Neutrophil (primary cell): ENCODE measurements at regions not wholly inside any gene's neighbourhood (a gene's known extent, or its start where the extent isn't known, plus 50 kb on each side); places are given as distances from the start of the nearest gene placed in this dataset.

ENCODE experiments used
- H3K27ac ChIP-seq: fragments of 200-600 bp; sonication (generic); 2 replicates; pipeline ENCODE4 v1.5.1; 2016; ENCODE audit warnings: mild to moderate bottlenecking, moderate library complexity
- H3K27me3 ChIP-seq: fragments of 200-600 bp; sonication (generic); 2 replicates; pipeline ENCODE4 v1.6.0; 2016; ENCODE audit warnings: mild to moderate bottlenecking
- H3K36me3 ChIP-seq: fragments of 200-600 bp; sonication (generic); 2 replicates; pipeline ENCODE4 v1.5.1; 2017
- H3K4me1 ChIP-seq, 2 experiments: fragments of 200-600 bp in 1 of 2; sonication (generic) in 1 of 2; 1 replicate in 1 of 2; 2 replicates in 1 of 2; pipeline versions ENCODE4 v1.5.1 to v1.6.1; 2013 to 2016; ENCODE audit warnings: low read depth in 1 of 2, low read length in 1 of 2, mild to moderate bottlenecking in 1 of 2, moderate library complexity in 1 of 2; ENCODE audit not compliant: control insufficient read depth in 1 of 2, insufficient read depth in 1 of 2
- H3K4me3 ChIP-seq, 2 experiments: fragments of 200-600 bp in 1 of 2; sonication (generic) in 1 of 2; 1 replicate in 1 of 2; 2 replicates in 1 of 2; pipeline ENCODE4 v1.5.1; 2013 to 2016; ENCODE audit warnings: low read depth in 1 of 2, low read length in 1 of 2, mild to moderate bottlenecking in 1 of 2, moderate library complexity in 1 of 2
- H3K9me3 ChIP-seq: fragments of 200-600 bp; sonication (generic); 2 replicates; pipeline ENCODE4 v1.5.1; 2016
- CTCF ChIP-seq: fragments of 200-600 bp; sonication (generic); IDR thresholded peaks from 2 replicates; pipeline ENCODE4 v1.5.1; 2016; ENCODE audit warnings: antibody characterized with exemption

DNA sequence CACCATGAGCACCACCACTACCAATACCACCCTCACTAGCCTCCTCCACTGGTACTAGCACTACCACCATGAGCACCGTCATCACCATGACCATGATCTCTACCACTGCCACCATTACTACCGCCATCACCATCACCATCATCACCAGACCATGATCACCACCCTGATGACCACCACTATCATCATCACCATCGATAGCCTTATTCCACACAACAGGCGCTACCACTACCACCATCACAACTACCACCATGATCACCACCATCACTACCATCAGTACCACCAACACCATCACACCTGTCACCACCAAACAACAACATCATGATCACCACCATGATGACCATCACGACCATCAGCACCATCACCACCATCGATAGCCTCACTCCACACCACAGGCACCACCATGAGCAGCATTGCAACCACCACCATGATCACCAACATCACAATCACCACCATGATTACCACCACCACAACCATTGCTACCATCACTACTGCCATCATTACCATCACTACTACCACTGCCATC lies 56.6 kb upstream of the CASZ1 start:
- Histone ChIP-seq H3K36me3 (no peaks in the 10 kb centered on the region), H3K27ac (no peak overlapping the region), H3K27me3 (no peaks in the 10 kb centered on the region), H3K4me3 (no peak overlapping the region), H3K4me1 (no peaks in the 10 kb centered on the region), H3K9me3 (no peaks in the 10 kb centered on the region)
- TF ChIP-seq CTCF: no peak

DNA sequence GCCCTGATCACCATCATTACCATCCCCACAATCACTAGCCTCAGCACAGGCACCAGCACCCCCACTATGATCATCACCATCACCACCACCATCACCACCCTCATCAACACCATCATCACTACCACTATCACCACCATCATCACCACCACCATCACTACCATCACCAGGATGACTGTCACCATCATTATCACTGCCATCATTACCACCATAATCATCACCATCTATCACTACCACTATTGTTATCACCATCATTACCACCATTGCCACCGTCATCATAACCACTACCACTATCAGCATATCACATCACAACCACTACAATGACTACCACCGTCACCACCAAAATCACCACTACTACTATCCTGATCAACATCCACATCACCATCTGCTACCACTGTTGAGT lies 57.3 kb upstream of the CASZ1 start:
- Histone ChIP-seq H3K9me3 (no peaks in the 10 kb centered on the region), H3K36me3 (no peaks in the 10 kb centered on the region), H3K27ac (no peak overlapping the region), H3K27me3 (no peaks in the 10 kb centered on the region), H3K4me1 (no peaks in the 10 kb centered on the region), H3K4me3 (no peak overlapping the region)
- no peak for TF ChIP-seq CTCF

GRCh38 chr1:10854856-10855459 lies 58.5 kb upstream of the CASZ1 start:
- Histone ChIP-seq H3K27ac (no peak overlapping the region), H3K9me3 (no peaks in the 10 kb centered on the region), H3K4me3 (no peak overlapping the region), H3K36me3 (no peaks in the 10 kb centered on the region), H3K4me1 (no peaks in the 10 kb centered on the region), H3K27me3 (peaks cover 4% of the 10 kb centered on the region)
- no peak for TF ChIP-seq CTCF

DNA sequence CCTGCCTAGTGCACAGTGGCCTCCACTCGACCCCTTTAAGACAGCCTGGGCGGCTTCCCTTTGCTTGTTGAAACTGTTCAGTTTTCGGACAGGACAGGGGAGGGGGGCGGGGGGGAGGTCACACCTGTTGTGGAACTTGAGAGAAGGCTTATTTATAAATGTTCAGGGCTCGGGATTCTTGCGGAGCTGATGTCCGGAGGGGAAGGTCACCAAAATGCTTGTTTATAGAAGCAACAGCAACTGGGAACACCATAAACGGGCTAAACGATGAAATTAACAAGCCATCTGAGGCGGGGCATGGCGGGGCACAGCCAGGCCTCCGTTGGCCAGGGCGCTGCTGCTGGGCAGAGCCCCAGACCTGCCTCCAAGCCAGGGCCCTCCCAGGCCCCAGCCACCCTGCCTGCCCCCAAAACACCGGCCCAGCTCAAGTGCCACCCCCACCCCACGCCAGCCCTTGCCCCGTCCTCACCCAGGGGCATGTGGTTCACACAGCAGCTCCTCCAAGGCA lies 59.8 kb upstream of the CASZ1 start:
- Histone ChIP-seq H3K27ac (no peak overlapping the region), H3K4me3 (no peak overlapping the region), H3K4me1 (no peaks in the 10 kb centered on the region), H3K36me3 (no peaks in the 10 kb centered on the region), H3K27me3 (peaks cover 17% of the 10 kb centered on the region), H3K9me3 (no peaks in the 10 kb centered on the region)
- TF ChIP-seq CTCF: no peak

GRCh38 chr1:10856863-10857598 lies 60.6 kb upstream of the CASZ1 start:
- no peak for TF ChIP-seq CTCF
- H3K9me3 ChIP-seq: no peaks in the 10 kb centered on the region
- no peak overlapping the region for H3K27ac ChIP-seq
- no peak overlapping the region for H3K4me3 ChIP-seq
- H3K36me3 ChIP-seq: no peaks in the 10 kb centered on the region
- no peaks in the 10 kb centered on the region for H3K4me1 ChIP-seq
- H3K27me3 ChIP-seq: peaks cover 24% of the 10 kb centered on the region
